ENCODE measurements at regions not wholly inside any gene's neighbourhood (a gene's known extent, or its start where the extent isn't known, plus 50 kb on each side); places are given as distances from the start of the nearest gene placed in this dataset.
"Not testable (repeated sequence)": the region's sequence is repeated elsewhere in the genome, so short reads cannot be mapped to it uniquely, and the experiment has no call there.

- not testable (repeated sequence) for H3K27ac Mint-ChIP-seq; H3K36me3 Mint-ChIP-seq (ENCODE audit: low read depth); DNase-seq (ENCODE audit: low spot score); H3K4me3 Mint-ChIP-seq; H3K27me3 Mint-ChIP-seq (ENCODE audit: low read depth); H3K4me1 Mint-ChIP-seq (ENCODE audit: low read depth)
- peaks cover 19% of the 10 kb centered on the region for H3K9me3 Mint-ChIP-seq
These were observed 210.2 kb upstream of the NRG3 start for GRCh38 chr10:81664800-81665199.

- Mint-ChIP-seq H3K27ac (no peak overlapping the region), H3K36me3 (ENCODE audit: low read depth) (no peaks in the 10 kb centered on the region), H3K9me3 (peaks cover 11% of the 10 kb centered on the region), H3K27me3 (ENCODE audit: low read depth) (no peaks in the 10 kb centered on the region), H3K4me3 (no peak overlapping the region), H3K4me1 (ENCODE audit: low read depth) (no peaks in the 10 kb centered on the region)
- DNase-seq (ENCODE audit: low spot score), result no peak
These were observed 200.1 kb upstream of the NRG3 start for GRCh38 chr10:81674941-81675340.

GRCh38 chr10:81679291-81679690 lies 195.7 kb upstream of the NRG3 start:
- Mint-ChIP-seq H3K4me1 (ENCODE audit: low read depth) (peaks cover 2% of the 10 kb centered on the region), H3K27me3 (ENCODE audit: low read depth) (no peaks in the 10 kb centered on the region), H3K4me3 (no peak overlapping the region), H3K27ac (no peak overlapping the region), H3K9me3 (peaks cover 10% of the 10 kb centered on the region), H3K36me3 (ENCODE audit: low read depth) (no peaks in the 10 kb centered on the region)
- DNase-seq (ENCODE audit: low spot score), result no peak

GRCh38 chr10:81680359-81680758 lies 194.6 kb upstream of the NRG3 start:
- Mint-ChIP-seq H3K9me3 (peaks cover 10% of the 10 kb centered on the region), H3K27ac (no peak overlapping the region), H3K4me3 (no peak overlapping the region), H3K4me1 (ENCODE audit: low read depth) (peaks cover 2% of the 10 kb centered on the region), H3K36me3 (ENCODE audit: low read depth) (no peaks in the 10 kb centered on the region), H3K27me3 (ENCODE audit: low read depth) (no peaks in the 10 kb centered on the region)
- DNase-seq (ENCODE audit: low spot score), result no peak

- peaks cover 4% of the 10 kb centered on the region for H3K9me3 Mint-ChIP-seq
- H3K36me3 Mint-ChIP-seq (ENCODE audit: low read depth), result no peaks in the 10 kb centered on the region
- H3K4me3 Mint-ChIP-seq, result no peak overlapping the region
- no peak overlapping the region for H3K27ac Mint-ChIP-seq
- no peaks in the 10 kb centered on the region for H3K27me3 Mint-ChIP-seq (ENCODE audit: low read depth)
- no peak for DNase-seq (ENCODE audit: low spot score)
- no peaks in the 10 kb centered on the region for H3K4me1 Mint-ChIP-seq (ENCODE audit: low read depth)
These were observed 186.5 kb upstream of the NRG3 start for GRCh38 chr10:81688459-81688858.

DNA sequence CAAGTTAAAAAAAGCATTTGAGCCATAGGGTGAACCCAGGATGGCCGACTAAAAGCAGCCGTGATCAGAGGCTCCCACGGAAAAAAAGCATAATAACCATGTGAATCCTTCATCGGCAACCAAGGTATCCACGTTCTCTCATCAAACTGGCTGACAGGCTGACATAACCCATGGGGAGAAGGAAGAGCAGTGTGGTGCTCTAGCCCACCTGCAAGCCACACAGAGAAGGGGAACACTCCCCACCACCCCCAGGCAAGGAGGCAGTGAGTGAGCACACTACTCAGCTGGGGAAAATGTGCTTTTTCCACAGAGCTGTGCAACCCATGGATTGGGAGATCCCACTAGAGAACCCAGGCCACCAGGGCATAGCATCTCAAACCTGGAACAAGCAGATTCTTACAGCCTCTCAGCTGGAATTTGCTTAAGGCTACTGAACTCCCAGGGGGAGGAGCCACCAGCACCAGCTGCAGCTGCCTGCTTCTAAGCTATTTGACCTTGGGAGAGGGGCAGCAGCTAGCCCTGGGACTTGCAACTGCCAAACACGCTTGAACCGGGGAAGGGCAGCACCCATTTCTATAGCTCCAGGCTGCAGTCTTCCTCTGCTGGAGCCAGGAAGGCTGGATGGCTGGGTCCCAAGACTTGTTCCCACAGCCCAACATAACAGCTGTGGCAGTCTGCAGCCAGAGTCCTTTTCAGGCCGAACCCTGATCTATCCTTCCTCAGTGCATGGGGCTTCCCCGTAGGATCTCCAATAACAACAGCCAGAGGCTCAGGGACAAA lies 178.2 kb upstream of the NRG3 start:
- no peak overlapping the region for H3K27ac Mint-ChIP-seq
- H3K4me3 Mint-ChIP-seq, result no peak overlapping the region
- no peaks in the 10 kb centered on the region for H3K36me3 Mint-ChIP-seq (ENCODE audit: low read depth)
- H3K9me3 Mint-ChIP-seq, result peaks cover 20% of the 10 kb centered on the region
- H3K27me3 Mint-ChIP-seq (ENCODE audit: low read depth), result no peaks in the 10 kb centered on the region
- no peaks in the 10 kb centered on the region for H3K4me1 Mint-ChIP-seq (ENCODE audit: low read depth)
- no peak for DNase-seq (ENCODE audit: low spot score)

GRCh38 chr10:81704596-81704995 lies 170.4 kb upstream of the NRG3 start:
- H3K36me3 Mint-ChIP-seq (ENCODE audit: low read depth), result no peaks in the 10 kb centered on the region
- no peak overlapping the region for H3K27ac Mint-ChIP-seq
- H3K4me3 Mint-ChIP-seq, result no peak overlapping the region

DNA sequence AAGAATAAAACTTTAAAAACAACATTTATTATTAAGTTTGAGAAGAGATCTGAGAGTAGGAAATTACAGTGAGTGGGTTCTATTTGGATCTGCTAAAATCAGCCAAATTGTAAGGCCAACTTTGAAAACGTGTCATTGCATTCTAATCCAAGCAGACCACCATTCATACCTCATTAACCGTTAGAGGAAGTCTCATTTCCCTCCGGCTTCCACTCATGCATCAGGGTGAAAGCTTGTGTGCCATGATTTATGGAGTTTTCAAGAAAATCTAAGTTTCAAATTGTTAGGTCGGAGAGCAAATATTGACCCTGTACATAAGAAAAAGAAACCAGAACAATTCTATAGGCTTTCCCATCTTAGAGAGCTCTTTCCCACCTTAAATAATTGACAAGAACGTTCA lies 166.6 kb upstream of the NRG3 start:
- Mint-ChIP-seq H3K4me3 (no peak overlapping the region), H3K4me1 (ENCODE audit: low read depth) (no peaks in the 10 kb centered on the region), H3K27me3 (ENCODE audit: low read depth) (no peaks in the 10 kb centered on the region), H3K9me3 (peaks cover 5% of the 10 kb centered on the region), H3K27ac (no peak overlapping the region), H3K36me3 (ENCODE audit: low read depth) (no peaks in the 10 kb centered on the region)
- DNase-seq (ENCODE audit: low spot score), result no peak

More at GRCh38 chr10:81704596-81704995, 170.4 kb upstream of the NRG3 start:
- H3K4me1 Mint-ChIP-seq (ENCODE audit: low read depth), result no peaks in the 10 kb centered on the region
- DNase-seq (ENCODE audit: low spot score), result no peak
- H3K27me3 Mint-ChIP-seq (ENCODE audit: low read depth), result no peaks in the 10 kb centered on the region
- H3K9me3 Mint-ChIP-seq, result peaks cover 10% of the 10 kb centered on the region

DNA sequence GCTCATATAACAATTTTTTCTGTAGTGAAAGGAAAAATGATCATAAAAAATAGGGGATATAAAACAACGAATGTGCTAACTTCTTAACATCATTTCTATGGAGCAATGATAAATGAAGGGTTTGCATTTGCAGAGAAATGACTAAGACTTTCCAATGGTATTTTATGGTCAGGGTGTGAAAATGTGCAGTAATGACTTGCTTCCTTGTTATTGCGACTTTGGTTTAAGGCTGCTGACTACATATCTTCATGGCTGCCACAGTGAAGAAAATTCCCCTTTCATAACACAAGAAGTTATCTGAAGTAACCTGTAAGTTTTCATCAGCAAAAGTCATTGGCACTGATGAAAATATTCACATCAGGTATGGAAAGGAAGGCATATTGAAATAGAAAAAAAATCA lies 166.1 kb upstream of the NRG3 start:
- DNase-seq (ENCODE audit: low spot score), result no peak
- Mint-ChIP-seq H3K36me3 (ENCODE audit: low read depth) (no peaks in the 10 kb centered on the region), H3K9me3 (peaks cover 5% of the 10 kb centered on the region), H3K27ac (no peak overlapping the region), H3K4me3 (no peak overlapping the region), H3K4me1 (ENCODE audit: low read depth) (no peaks in the 10 kb centered on the region), H3K27me3 (ENCODE audit: low read depth) (no peaks in the 10 kb centered on the region)

DNA sequence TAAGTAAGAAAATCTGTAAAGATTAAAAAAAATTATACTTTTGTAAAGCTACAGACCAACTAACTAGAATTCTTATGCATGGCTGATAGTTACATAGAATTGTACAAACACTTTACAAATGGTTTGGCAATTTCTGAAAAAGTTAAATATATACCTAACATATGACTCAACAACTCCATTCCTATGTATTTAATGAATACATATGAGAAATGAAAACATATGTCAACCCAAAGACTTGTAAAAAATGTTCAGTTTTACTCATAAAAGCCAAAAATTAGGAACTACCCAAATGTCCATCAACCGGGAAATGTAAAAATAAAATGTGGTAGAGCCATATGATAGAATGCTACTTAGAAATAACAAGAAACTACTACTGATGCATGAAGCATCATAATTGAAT lies 152.6 kb upstream of the NRG3 start:
- no peak overlapping the region for H3K4me3 Mint-ChIP-seq
- H3K4me1 Mint-ChIP-seq (ENCODE audit: low read depth), result peaks cover 9% of the 10 kb centered on the region
- no peaks in the 10 kb centered on the region for H3K9me3 Mint-ChIP-seq

GRCh38 chr10:81724431-81724830 lies 150.6 kb upstream of the NRG3 start:
- Mint-ChIP-seq H3K27ac (peak overlapping the region; percentile 2), H3K4me1 (ENCODE audit: low read depth) (peaks cover 9% of the 10 kb centered on the region), H3K9me3 (no peaks in the 10 kb centered on the region), H3K4me3 (no peak overlapping the region), H3K27me3 (ENCODE audit: low read depth) (no peaks in the 10 kb centered on the region), H3K36me3 (ENCODE audit: low read depth) (no peaks in the 10 kb centered on the region)
- no peak for DNase-seq (ENCODE audit: low spot score)

More for the DNA sequence above, 152.6 kb upstream of the NRG3 start:
- H3K36me3 Mint-ChIP-seq (ENCODE audit: low read depth), result no peaks in the 10 kb centered on the region
- no peak for DNase-seq (ENCODE audit: low spot score)
- no peaks in the 10 kb centered on the region for H3K27me3 Mint-ChIP-seq (ENCODE audit: low read depth)
- no peak overlapping the region for H3K27ac Mint-ChIP-seq

DNA sequence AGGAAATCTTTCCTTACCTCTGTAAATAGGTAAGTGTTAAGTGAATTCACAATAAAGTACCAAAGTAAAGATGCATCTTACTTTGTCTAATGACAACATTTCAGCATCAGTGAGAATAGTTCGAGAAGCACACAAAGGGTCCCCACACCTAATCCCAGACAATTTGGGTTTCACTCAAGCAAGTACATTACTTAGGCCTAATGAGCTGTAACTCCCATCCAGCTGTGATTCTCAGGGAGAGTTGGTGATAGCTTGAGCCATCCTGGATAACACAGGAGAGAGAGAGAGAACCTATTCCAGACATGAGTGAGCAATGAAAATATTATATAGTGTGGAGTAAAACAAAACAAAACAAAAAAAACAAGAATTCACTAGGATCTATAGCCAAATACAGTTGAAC lies 149.1 kb upstream of the NRG3 start:
- no peak overlapping the region for H3K27ac Mint-ChIP-seq
- no peak overlapping the region for H3K4me3 Mint-ChIP-seq
- H3K27me3 Mint-ChIP-seq (ENCODE audit: low read depth), result no peaks in the 10 kb centered on the region

DNA sequence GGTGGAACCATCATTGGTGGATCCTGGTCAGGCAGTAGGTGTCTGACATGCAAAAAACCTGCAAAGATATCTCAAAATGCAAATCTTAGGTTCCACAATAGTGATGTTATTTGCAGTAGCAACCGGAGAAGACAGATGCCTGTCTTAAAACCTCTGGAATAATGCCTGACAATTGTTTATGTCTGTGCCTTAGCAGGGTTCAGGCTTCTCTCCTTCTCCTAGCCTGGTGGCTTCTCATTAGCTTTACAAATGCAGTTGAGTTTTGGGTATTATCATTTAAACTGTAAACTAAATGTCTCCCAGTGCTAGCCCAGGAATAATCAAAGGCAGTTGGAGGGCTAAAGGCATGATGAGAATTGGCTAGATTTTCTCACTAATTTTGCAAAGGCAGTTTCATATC lies 146.3 kb upstream of the NRG3 start:
- H3K4me1 Mint-ChIP-seq (ENCODE audit: low read depth), result peaks cover 9% of the 10 kb centered on the region
- no peak overlapping the region for H3K4me3 Mint-ChIP-seq
- H3K27me3 Mint-ChIP-seq (ENCODE audit: low read depth), result no peaks in the 10 kb centered on the region
- no peaks in the 10 kb centered on the region for H3K36me3 Mint-ChIP-seq (ENCODE audit: low read depth)
- no peaks in the 10 kb centered on the region for H3K9me3 Mint-ChIP-seq
- DNase-seq (ENCODE audit: low spot score), result no peak
- H3K27ac Mint-ChIP-seq, result no peak overlapping the region

More for the DNA sequence above, 149.1 kb upstream of the NRG3 start:
- Mint-ChIP-seq H3K4me1 (ENCODE audit: low read depth) (peaks cover 9% of the 10 kb centered on the region), H3K36me3 (ENCODE audit: low read depth) (no peaks in the 10 kb centered on the region), H3K9me3 (no peaks in the 10 kb centered on the region)
- DNase-seq (ENCODE audit: low spot score), result no peak

- no peaks in the 10 kb centered on the region for H3K27me3 Mint-ChIP-seq (ENCODE audit: low read depth)
- no peak overlapping the region for H3K27ac Mint-ChIP-seq
- H3K36me3 Mint-ChIP-seq (ENCODE audit: low read depth), result no peaks in the 10 kb centered on the region
- DNase-seq (ENCODE audit: low spot score), result no peak
- H3K4me3 Mint-ChIP-seq, result no peak overlapping the region
- peaks cover 3% of the 10 kb centered on the region for H3K9me3 Mint-ChIP-seq
- H3K4me1 Mint-ChIP-seq (ENCODE audit: low read depth), result no peaks in the 10 kb centered on the region
These were observed 144.1 kb upstream of the NRG3 start for GRCh38 chr10:81730891-81731290.

GRCh38 chr10:81733542-81733941 lies 141.5 kb upstream of the NRG3 start:
- no peaks in the 10 kb centered on the region for H3K36me3 Mint-ChIP-seq (ENCODE audit: low read depth)
- no peaks in the 10 kb centered on the region for H3K27me3 Mint-ChIP-seq (ENCODE audit: low read depth)
- H3K4me3 Mint-ChIP-seq, result no peak overlapping the region
- no peak for DNase-seq (ENCODE audit: low spot score)
- H3K4me1 Mint-ChIP-seq (ENCODE audit: low read depth), result no peaks in the 10 kb centered on the region
- H3K27ac Mint-ChIP-seq, result no peak overlapping the region
- peaks cover 18% of the 10 kb centered on the region for H3K9me3 Mint-ChIP-seq

Measured in T-helper 2 cell treated with Interferon-gamma antibody and Interleukin-4, amounts not matched to agents 5 μg/mL and 100 μg/mL, for 36 hours (primary cell).